Middle frontal gyrus (tissue), 1 donor: ENCODE measurements at regions not wholly inside any gene's neighbourhood (a gene's known extent, or its start where the extent isn't known, plus 50 kb on each side); places are given as distances from the start of the nearest gene placed in this dataset.

Experiments used
- DNase-seq: peaks from one replicate; pipeline ENCODE4 v3.0.0-alpha.2; 2015; ENCODE audit warnings: low spot score; ENCODE audit errors: extremely low spot score

DNA sequence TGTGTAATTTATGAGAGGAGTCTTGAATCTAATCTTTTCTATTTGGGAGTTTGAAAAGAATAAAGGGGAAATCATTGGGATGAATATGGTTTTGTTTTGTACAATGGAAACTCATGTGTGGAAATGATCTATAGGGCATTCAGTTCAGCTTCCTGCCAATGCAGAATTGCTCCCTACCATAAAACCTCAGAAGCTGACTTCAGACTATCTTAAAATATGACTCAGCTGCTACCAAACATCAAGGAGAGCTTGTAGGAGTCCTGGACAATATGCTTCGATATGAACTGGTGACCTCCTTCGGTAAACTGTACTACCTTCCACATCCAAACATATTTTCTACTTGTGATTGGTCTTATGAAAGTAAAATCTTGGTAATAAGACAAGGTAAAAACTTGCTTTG lies 160.6 kb downstream of the CAPZA3 start:
- DNase-seq, result no peak

DNA sequence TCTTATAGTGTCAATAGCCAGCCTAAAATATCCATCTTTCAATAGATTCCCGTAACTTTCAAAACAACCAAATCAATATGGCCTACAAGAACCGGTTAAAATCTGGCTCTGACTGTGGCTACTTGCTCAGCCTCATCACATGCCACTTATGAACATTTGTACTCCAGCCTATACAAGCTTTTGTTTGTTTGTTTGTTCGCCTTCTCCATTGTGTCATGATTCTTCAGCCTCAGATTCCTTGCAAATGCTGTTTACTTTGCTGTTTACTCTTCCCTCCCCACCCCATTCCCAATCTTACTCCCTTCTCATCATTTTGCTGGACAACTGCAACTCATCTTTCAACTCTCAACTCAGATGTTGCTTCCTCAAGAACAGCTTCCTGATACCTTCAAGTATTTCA lies 161.2 kb downstream of the CAPZA3 start:
- DNase-seq, result no peak

DNA sequence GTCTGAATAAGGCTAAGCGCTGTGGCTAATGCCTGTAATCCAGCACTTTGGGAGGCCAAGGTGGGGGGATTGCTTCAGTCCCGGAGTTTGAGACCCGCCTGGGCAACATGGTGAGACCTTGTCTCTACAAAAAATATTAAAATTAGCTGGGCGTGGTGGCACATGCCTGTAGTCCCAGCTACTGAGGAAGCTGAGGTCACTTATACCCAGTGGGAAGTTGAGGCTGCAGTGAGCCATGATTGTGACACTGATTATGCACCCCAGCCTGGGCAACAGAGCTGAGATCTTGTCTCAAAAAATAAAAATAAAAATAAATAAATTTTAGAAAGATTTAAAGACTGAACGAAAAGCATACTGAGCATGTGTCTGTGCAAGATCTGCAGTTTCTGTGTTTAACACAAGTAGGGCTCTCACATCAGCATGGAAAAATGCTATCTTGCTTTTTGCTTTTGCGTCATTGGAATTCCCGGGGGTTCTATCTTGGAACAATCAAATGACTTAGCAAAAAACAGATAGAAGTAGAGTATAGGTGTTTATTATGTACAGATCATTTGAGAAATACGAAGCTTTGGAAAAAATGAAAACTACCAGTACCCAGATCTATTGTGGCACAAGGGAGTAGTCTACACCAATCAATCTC lies 161.9 kb downstream of the CAPZA3 start:
- DNase-seq, result no peak

DNA sequence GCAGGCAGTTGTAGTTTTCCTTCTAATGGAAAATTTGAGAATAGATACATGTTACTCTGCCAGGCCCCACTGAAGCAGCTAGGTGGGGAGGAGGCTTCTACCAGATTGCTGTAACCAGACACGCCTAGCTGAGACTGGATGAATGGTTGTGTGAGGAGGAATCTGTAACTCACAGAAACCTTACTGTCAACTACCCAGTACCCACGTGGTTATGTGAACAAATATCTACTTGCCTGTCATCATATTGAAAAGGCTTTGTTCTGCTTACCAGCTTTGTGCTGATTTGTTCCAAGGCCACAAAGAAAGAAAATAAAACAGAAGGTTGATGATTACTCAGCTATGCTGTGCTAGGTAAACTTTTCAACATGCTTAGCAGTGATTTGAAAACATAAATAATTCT lies 167.2 kb downstream of the CAPZA3 start:
- no peak for DNase-seq

DNA sequence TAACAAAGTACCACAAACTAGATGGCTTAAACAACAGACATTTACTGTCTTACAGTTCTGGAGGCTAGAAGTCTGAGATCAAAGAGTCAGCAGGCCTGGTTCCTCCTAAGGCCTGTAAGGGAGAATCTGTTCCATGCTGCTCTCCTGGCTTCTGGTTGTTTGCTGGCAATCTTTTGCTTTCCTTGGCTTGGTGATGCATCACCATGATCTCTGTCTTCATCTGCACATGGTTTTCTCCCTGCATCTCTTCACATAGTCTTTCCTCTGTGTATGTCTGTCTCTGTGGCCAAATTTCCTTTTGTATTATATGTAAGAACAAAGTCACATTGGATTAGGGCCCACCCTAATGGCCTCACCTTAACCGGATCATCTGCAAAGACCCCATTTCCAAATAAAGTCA lies 168.5 kb downstream of the CAPZA3 start:
- no peak for DNase-seq

DNA sequence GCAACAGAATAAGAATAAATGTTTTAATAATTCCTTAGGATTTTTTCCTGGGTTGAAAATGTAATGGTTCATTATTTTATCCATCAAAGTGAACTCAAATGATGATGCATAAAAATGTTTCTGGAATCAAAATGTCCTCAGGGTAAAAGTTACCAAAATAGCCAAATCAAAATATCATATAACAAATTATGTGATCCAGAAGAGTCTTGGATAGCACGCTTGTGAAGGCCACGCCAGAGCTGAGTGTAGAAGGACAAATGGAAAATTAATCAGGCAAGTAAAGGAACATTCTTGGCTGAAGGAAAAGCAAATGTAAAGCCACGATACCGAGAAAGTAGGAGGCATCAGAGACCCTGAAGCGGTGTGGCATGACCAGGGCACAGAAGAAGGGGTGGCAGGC lies 169.2 kb downstream of the CAPZA3 start:
- no peak for DNase-seq

DNA sequence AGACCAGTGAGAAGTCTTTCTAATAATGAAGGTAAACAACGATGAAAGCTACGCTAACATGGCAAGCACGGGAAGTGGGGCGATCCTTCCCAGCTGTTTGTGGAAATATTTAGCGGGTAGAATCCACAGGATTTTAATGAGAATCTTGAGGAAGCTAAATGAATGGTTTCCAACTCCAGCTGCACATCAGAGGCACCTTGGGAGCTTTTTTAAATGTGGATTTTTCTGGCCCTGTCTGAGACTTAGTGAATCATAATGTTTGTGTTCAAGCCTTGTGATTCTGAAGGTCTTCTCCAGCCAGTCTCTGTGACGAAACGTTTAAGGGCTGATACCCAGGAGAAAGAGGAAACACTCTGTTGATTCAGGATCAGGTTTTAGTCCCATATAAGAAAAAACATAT lies 169.8 kb downstream of the CAPZA3 start:
- DNase-seq, result no peak

DNA sequence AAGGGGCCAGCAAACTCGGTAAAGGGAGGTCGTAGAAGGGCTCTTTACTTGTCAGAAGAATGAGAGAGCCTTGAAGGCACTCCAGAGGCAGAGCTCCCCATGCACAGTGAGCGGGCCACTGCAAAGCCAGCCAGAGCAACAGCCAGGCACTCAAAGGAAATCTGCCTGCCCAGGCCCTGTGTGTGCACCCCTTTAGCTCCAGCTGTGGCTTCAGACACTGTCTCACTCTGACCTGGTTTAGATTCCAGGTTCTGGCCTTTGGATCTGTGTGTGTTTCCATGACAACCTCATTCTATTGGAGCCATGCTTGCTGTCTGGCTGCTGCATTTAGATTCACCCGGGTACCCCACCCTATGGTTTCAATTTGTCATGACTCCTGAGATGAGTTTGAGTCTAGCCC lies 170.3 kb downstream of the CAPZA3 start:
- no peak for DNase-seq

DNA sequence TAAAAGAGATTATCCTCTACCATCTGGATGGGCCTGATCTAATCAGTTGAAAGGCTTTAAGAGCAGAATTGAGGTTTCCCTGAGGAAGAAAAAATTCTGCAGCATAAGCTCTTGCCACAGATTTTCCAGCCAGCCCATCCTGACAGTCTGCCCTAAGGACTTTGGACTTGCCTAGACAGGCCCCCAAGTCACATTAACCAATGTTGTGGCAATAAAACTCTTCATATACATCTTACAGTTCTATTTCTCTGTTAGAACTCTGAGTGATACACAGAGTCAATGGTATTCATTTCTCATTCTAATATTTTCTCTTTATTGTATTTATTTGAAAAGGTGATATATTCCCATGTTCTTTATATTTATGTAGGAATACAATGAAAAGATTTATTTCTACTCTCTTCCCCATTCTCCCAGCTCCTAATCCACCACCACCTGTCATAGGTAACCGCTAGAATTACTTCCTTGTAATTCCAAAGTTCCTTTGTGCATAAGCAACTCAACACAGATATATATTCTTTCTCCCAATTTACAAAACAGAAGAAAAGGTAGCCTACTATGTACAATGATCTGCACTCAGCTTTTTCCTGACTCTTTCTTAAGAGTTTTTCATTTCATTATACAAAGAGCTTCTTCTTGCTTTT lies 182.1 kb downstream of the CAPZA3 start:
- no peak for DNase-seq

DNA sequence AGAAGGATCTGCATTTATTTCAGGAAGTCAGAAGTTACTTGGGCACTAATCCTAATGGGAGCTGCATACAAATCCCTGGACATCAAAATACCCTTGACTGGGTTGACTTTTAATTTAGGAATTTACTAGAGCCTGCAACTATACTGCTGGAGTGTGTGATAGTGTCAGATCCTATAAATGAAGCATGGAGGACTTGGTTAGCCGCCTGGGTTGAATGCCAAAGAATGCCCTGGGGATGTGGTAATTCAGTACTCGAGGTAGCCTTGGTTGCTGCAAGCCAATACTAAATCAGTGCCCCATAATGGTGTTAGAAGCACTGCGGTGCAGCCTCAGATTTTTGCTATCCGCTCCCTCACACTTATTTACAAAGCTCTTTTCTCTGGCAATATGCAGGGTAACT lies 184.9 kb downstream of the CAPZA3 start:
- DNase-seq, result no peak

DNA sequence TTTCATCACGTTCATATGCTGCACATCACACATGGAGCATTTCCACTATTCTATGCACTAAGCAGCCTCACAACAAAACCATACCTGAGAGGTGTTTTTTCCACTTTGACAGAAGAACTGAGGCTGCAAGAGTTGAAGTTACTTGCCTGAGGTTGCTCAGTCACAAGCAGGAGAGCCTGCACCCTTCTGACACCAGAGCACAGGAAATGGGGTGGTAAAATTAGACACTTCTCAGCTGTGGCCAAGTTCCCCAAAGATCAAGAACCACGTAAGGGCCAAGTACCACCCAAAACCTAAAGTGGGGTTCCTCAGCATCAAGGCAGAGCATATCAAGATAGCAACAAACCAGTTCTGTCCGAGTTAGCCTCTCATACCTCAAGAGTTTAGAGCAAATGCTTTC lies 185.8 kb downstream of the CAPZA3 start:
- no peak for DNase-seq

DNA sequence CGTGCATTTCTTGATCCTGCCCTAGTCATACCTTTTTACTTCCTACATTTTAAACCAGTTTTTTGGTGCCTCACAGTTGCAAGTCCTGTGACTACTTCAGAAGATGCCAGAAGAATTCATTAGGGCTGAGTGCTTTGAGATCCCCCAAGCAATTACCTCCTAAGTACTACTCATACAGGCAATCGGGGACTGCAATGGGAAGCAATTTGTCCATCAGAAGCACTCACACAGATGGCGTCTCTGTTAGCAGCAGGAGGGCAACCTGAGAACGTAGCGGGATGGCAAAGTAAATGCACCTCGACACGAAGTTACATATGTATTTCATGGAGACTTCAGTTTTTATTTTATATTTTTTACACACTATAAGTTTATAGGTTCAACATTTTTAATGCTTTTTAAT lies 188.3 kb downstream of the CAPZA3 start:
- DNase-seq, result no peak

DNA sequence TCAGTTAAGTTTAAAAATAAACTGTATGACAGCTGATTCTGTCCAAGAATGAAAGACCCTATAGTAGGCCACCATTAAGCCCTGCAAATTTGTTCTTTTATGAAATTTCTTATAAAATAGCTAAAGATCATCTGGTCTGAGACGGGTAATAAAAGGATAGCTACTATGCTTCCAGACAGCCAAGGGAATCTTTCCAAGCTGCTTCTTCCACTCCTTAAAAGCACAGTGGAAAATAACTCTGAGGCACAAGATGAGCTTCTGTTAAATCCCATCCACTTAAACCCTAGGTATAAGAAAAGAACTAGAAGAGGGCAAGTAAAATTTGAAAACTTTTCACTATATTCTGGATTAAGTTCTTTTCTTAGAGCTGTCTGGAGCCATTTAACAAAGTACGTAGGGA lies 194.3 kb downstream of the CAPZA3 start:
- no peak for DNase-seq

DNA sequence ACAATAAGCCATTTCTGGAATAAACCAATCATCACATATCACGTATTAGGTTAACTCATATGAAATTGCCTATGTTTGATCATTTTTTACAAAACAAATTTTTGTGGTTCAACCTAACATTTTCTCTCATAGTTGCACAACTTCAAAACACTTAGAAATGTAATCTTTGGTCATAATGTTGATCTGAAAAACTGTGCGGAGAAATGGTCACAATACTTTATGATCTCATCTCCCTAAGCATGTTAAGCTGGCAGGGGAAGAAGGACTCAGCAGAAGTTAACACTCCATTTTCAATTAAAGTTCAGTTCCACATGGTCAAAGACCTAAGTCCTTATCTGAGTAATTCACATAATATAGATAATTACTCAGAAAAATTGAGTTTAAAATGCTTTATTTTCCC lies 194.8 kb downstream of the CAPZA3 start:
- no peak for DNase-seq

DNA sequence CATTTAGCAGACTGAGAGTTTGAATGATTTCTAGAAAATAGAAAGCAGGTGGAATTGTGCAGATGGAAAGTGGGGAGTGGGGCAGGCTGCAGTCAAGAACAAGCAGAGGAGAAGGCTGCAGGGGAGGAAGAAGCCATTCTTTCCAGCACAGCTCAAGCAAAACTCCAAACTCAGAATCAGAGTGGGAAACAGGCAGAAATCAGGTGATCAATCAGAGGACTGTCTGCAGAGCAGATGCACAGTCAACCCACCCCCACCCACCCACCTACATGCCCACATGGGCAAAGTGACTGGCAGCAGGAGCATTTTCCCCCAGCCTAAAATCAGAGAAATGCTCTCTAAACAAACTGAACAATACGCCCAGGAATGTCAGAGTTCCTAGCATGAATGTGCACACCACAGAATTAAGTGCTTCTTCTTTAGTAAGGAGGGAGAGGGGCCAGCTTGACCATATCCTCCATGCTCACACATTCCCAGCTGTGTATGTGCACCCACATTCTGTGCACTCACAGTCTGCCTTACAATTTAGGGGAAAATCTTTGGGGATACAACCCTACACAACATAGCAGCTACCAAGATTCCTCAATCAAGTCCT lies 194.1 kb upstream of the PLEKHA5 start:
- no peak for DNase-seq

DNA sequence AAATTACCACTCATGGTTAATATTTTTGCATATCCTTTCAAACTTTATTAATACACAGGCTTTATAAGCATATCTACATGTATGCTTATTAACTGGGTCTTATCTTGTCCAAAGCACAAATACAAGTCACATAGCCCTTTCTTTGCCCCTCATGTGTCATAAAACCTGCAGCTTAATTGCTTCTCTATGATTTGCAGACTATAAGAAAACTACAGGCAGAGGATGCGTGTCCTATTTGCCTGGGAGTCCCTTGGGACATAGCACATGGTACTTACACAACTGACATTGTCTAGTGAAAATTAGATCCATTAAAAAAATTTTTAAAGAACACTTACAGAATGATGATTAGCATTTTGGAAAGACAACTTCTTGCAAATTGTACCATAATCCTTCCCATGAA lies 190.5 kb upstream of the PLEKHA5 start:
- no peak for DNase-seq

DNA sequence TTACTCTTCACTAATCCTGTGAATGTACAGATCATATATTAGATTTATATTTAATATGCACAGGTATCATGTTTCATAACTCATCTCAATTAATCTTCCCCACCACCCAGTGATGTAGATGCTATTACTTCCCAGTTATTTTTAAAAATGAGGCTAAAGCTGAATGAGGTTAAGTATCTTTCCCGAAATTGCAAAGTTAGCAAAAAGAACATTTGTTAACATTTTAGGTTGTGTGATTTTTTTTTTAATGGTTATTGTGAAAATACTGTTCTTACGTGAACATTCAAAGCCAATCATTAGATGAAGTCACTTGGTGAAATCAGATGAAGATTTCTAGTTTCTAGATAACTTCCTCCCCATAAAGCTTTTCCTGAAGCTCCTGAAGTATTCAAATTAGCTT lies 186.9 kb upstream of the PLEKHA5 start:
- no peak for DNase-seq

DNA sequence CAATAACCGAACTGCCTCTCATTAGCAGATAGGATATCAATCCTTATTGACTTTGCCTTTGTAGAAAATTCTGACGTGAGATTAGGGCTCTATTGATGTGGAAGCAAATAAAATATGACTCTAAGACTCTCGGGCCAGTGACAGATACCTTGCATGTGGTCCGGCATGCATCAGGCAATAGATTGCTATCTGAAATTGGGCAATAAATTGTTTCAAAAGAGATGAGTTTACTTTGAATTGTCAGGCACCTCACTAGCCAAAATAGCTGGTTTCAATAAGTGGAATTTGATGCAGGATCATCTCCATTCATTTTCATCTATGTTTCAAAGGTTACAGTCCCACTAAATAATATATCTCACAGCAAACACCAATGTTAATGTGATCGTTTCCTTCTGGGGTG lies 186.3 kb upstream of the PLEKHA5 start:
- DNase-seq, result no peak

DNA sequence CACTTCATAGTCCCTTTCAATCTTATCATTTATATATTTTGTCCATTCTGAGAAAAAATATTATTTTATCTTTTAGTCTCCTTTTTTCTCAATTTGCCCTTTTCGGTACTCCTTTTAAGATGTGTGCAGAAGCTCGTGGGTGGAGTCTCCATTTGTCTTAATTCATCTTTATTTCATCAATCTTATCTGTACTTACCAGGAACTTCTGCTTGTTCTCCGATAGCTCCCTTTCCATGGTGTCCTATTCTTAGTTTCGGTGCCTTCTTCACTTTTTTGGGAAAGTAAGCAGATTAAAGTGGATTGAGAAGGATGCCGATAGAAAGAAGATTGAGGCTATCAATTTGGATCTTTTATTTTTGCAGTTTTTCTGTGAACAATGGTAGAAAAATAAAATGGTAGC lies 183.4 kb upstream of the PLEKHA5 start:
- DNase-seq, result no peak

DNA sequence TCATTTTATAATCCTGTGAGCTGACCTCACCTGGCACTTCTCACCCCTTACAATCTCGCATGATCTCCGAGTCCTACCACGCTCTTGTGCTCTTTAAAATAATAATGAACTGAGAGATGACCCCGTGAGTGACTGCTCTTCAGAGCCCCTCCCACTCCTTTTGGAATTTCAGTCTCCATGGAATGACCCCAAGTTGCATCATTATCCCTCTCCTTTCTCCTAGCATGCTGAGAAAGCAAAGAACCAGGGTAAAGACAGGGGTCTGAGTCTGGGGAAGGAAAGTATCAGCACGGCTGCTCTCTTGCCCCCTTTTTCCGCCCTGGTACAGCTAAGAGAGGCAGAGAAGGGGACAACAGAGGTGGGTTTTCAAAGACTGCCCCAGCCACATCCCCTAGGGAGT lies 178.3 kb upstream of the PLEKHA5 start:
- no peak for DNase-seq

DNA sequence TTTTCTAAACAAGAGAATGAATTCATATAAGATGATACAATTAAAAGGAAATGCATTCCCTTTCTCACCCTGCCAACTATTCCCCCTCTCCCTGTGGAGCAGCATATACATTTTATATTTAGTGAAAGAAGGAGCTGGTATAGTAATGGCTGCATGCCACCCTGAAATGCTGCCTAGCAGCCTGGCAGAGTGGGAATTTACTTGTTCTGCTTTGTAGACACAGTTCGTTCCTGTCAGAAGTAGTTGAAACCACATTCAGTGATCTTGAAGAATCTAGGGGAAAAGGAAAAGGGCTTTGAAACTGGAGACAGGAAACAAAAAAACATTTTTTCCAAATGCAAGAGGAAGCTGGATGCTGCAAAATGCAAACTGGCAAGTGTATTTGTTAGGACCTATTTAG lies 176.0 kb upstream of the PLEKHA5 start:
- DNase-seq, result no peak

DNA sequence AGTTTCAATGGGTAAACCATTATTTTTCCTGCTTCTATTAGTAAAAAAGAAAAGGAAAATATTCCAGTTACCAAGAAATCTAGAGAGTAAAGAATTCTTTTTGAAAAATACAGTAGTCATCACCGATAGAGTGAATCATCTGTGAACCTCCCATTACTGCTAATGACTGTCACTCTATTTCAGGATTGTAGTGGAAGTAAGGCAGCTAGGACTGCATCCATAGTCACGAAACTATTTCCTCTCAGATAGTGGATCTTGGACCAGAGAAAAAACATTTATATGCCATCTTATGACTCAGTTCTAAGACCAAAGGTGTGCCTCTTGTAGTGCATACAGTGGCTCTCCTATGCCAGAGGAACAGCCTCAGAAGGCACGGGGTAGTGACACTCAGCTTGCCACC lies 173.9 kb upstream of the PLEKHA5 start:
- DNase-seq, result no peak

DNA sequence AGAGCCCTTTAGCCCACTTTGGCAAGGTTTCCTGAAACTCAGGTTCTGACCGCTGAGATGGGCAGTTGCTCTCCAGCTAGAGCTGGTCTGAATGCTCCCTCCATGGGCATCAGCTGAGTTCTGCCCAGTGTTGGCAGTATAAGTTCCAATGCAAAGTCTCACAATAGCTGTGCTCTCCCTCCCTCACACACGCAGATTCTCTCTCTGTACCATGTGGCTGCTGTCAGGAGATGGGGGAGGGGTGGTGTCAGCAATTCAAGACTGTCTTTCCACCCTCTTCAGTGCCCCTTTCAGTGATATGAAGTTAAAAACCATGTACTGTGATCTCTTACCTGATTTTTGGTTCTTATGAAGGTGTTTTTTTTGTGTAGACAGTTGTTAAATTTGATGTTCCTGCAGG lies 164.3 kb upstream of the PLEKHA5 start:
- no peak for DNase-seq
